Stimulated activated effector memory CD8-positive, alpha-beta T cell treated with anti-CD3 and anti-CD28 coated beads, Interleukin-12 subunit alpha, Interleukin-12 subunit beta, amount 100 ng/mL, for 72 hours (primary cell): ENCODE measurements at regions not wholly inside any gene's neighbourhood (a gene's known extent, or its start where the extent isn't known, plus 50 kb on each side); places are given as distances from the start of the nearest gene placed in this dataset.

Experiments used
- ATAC-seq: fragments of 150-1000 bp; cut with Tn5 transposase; 2 replicates; pipeline ENCODE4 v1.10.0; 2021
- DNase-seq, 2 donors: peaks; one replicate each; pipeline ENCODE4 v3.0.0; 2021 to 2022; ENCODE audit warnings: low spot score in 2 of 2
- H3K27ac Mint-ChIP-seq: one replicate; pipeline ENCODE4 v1.8.0; 2022; ENCODE audit warnings: mild to moderate bottlenecking, mixed read lengths
- H3K36me3 Mint-ChIP-seq: one replicate; pipeline ENCODE4 v1.8.0; 2022; ENCODE audit warnings: mild to moderate bottlenecking, mixed read lengths
- H3K4me1 Mint-ChIP-seq: one replicate; pipeline ENCODE4 v1.8.0; 2022; ENCODE audit warnings: mixed read lengths
- H3K4me3 Mint-ChIP-seq: one replicate; pipeline ENCODE4 v1.8.0; 2022; ENCODE audit warnings: mild to moderate bottlenecking, mixed read lengths
- H3K9me3 Mint-ChIP-seq: one replicate; pipeline ENCODE4 v1.8.0; 2022; ENCODE audit warnings: mixed read lengths

- Mint-ChIP-seq H3K27ac (no peak overlapping the region), H3K4me3 (no peak overlapping the region), H3K36me3 (no peaks in the 10 kb centered on the region), H3K4me1 (no peaks in the 10 kb centered on the region), H3K9me3 (peaks cover 6% of the 10 kb centered on the region)
- no peak for ATAC-seq
- no peak for DNase-seq
Observed at GRCh38 chr5:3780278-3780677, 184.6 kb downstream of the IRX1 start.

GRCh38 chr5:3780907-3781306 lies 185.3 kb downstream of the IRX1 start:
- H3K4me3 Mint-ChIP-seq, result no peak overlapping the region
- no peak for ATAC-seq
- no peak for DNase-seq
- no peak overlapping the region for H3K27ac Mint-ChIP-seq
- no peaks in the 10 kb centered on the region for H3K4me1 Mint-ChIP-seq
- no peaks in the 10 kb centered on the region for H3K36me3 Mint-ChIP-seq
- peaks cover 4% of the 10 kb centered on the region for H3K9me3 Mint-ChIP-seq

- peaks cover 4% of the 10 kb centered on the region for H3K9me3 Mint-ChIP-seq
- DNase-seq (no peak), ATAC-seq (no peak)
- H3K27ac Mint-ChIP-seq, result no peak overlapping the region
- no peaks in the 10 kb centered on the region for H3K4me1 Mint-ChIP-seq
- no peak overlapping the region for H3K4me3 Mint-ChIP-seq
- H3K36me3 Mint-ChIP-seq, result no peaks in the 10 kb centered on the region
Observed at GRCh38 chr5:3784854-3785253, 189.2 kb downstream of the IRX1 start.

DNA sequence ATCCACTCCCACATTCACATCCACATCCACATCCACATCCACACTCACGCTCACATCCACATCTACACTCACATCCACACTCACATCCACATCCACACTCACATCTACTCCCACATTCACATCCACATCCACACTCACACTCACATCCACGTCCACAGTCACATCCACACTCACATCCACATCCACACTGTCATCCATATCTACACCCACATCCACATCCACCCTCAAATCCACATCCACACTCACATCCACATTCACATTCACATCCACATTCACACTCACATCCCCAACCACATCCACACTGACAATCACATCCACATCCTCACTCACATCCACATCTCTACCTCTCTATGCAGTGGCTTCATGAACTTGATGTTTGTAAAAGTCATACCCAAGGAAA lies 190.5 kb downstream of the IRX1 start:
- no peaks in the 10 kb centered on the region for H3K4me1 Mint-ChIP-seq
- H3K4me3 Mint-ChIP-seq, result no peak overlapping the region
- H3K9me3 Mint-ChIP-seq, result peaks cover 7% of the 10 kb centered on the region
- H3K27ac Mint-ChIP-seq, result no peak overlapping the region
- no peak for ATAC-seq
- DNase-seq, result no peak
- no peaks in the 10 kb centered on the region for H3K36me3 Mint-ChIP-seq

DNA sequence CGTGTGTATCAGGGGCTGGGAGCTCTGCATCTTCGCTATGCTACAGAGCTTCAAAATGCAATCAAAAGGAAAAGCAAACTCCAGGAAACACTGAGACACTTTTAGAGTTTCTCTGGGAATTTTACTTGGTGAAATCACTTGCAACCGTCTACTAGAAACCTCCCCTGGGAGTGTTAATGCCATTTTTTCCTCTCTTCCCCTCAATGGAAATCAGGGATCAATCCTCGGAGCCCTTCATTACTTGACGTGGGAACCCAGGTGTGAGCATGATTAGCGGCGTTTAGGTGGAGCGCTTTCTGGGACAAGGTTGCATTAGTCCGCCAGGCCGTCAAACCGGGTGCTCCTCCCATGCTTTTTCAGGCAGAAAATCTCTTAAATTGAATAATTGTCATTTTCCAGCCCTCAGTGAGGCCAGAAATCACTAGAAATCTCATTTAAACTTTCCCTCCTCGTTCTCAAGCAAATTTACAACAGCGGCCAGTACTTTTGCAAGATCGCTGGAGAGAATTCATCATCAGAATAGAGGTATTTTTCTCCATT lies 191.3 kb downstream of the IRX1 start:
- ATAC-seq (no peak), DNase-seq (no peak)
- Mint-ChIP-seq H3K4me1 (no peaks in the 10 kb centered on the region), H3K9me3 (peaks cover 9% of the 10 kb centered on the region), H3K36me3 (no peaks in the 10 kb centered on the region), H3K27ac (no peak overlapping the region), H3K4me3 (no peak overlapping the region)

GRCh38 chr5:3787604-3788003 lies 192.0 kb downstream of the IRX1 start:
- Mint-ChIP-seq H3K9me3 (peaks cover 10% of the 10 kb centered on the region), H3K27ac (no peak overlapping the region), H3K4me1 (no peaks in the 10 kb centered on the region), H3K4me3 (no peak overlapping the region), H3K36me3 (no peaks in the 10 kb centered on the region)
- ATAC-seq (no peak), DNase-seq (no peak)

DNA sequence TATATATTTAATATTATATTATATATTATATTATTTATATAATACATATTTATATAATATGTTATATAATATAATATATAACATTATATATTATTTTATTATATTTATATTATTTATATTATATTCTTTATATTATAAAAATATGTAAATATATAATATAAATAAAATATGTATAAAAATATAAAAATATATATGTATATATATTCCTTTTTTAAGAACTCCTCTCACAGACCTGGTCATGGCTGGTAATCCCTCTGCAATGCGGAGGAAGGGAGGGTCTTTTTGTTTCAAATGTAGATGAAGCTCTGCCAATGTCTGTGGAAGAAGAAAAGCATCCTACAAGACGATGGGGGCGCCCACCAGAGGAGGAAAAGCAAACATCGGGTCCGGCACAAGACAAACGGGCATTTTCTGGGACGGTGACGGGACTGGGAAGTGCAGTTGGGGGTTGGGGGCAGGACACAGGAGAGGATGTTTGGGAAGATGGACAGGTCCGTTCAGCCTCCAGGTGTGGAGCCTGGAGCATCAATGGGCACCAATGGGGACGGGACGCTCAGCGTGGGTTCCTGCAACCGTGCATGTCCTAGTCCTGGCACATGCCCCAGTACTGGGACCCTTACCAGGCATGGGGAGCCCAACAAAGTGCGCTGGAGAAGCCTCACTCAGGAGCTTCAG lies 194.0 kb downstream of the IRX1 start:
- H3K4me3 Mint-ChIP-seq, result no peak overlapping the region
- ATAC-seq (no peak), DNase-seq (no peak)
- H3K4me1 Mint-ChIP-seq, result no peaks in the 10 kb centered on the region
- no peaks in the 10 kb centered on the region for H3K36me3 Mint-ChIP-seq
- H3K27ac Mint-ChIP-seq, result no peak overlapping the region
- H3K9me3 Mint-ChIP-seq, result peaks cover 12% of the 10 kb centered on the region

- Mint-ChIP-seq H3K9me3 (peaks cover 20% of the 10 kb centered on the region), H3K27ac (no peak overlapping the region), H3K36me3 (no peaks in the 10 kb centered on the region), H3K4me1 (no peaks in the 10 kb centered on the region), H3K4me3 (no peak overlapping the region)
- DNase-seq (no peak), ATAC-seq (no peak)
Observed at GRCh38 chr5:3793162-3793561, 197.5 kb downstream of the IRX1 start.

DNA sequence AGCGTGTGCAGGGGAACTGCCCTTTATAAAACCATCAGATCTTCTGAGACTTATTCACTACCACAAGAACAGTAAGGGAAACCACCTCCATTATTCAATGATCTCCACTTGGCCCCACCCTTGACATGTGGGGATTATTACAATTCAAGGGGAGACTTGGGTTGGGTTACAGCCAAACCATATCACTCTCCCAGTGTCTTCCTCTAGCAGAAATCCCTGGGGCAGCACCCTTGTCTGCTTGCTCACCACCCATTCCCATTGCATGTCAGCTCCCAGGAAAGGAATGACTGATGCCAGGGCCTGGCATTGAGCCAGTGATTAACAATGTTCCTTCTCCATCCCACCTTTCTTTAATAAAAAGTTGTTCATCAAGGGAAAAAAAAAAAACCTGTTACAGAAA lies 199.0 kb downstream of the IRX1 start:
- Mint-ChIP-seq H3K4me1 (no peaks in the 10 kb centered on the region), H3K27ac (no peak overlapping the region), H3K9me3 (peaks cover 20% of the 10 kb centered on the region), H3K36me3 (no peaks in the 10 kb centered on the region), H3K4me3 (no peak overlapping the region)
- DNase-seq (no peak), ATAC-seq (no peak)

DNA sequence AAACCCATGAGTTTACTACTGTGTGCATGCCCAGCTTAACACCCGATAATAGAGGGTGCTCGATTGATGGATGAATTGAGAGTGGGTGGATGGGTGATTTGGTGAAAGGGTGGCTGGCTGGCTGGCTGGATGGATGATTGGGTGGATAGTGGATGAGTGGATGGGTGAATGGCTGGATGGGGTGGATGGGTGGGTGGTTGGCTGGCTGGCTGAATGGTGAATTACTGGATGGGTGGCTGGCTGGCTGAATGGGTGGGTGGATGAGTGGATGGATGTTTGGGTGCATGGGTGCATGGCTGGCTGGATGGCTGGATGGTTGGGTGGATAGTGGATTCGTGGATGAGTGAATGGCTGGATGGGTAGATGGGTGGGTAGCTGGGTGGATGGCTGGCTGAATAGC lies 201.1 kb downstream of the IRX1 start:
- DNase-seq (no peak), ATAC-seq (no peak)
- no peak overlapping the region for H3K27ac Mint-ChIP-seq
- no peak overlapping the region for H3K4me3 Mint-ChIP-seq
- H3K9me3 Mint-ChIP-seq, result peaks cover 22% of the 10 kb centered on the region
- H3K4me1 Mint-ChIP-seq, result no peaks in the 10 kb centered on the region
- H3K36me3 Mint-ChIP-seq, result no peaks in the 10 kb centered on the region

DNA sequence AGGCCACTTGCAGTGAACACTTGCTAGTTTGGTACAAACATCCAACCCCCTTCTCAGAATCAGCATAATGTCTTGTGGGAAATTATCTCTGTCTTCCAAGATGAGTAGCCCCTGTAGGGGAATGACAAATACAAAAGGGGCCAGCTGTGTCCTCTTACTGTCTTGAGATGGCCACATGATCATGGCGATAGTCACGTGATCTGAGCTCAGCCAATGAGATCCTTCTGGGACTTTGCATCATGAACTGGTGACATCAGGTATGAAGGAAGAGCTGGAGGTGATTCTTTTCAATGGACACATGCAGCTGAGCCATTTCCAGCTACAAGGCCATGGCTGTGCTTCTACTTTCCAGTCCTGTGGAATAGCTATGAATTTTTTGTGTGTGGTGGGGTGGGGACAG lies 206.3 kb downstream of the IRX1 start:
- Mint-ChIP-seq H3K4me3 (no peak overlapping the region), H3K36me3 (no peaks in the 10 kb centered on the region), H3K9me3 (peaks cover 6% of the 10 kb centered on the region), H3K27ac (no peak overlapping the region), H3K4me1 (no peaks in the 10 kb centered on the region)
- ATAC-seq, result no peak
- DNase-seq, result no peak

- no peak for ATAC-seq
- Mint-ChIP-seq H3K27ac (no peak overlapping the region), H3K4me3 (no peak overlapping the region), H3K9me3 (peaks cover 22% of the 10 kb centered on the region), H3K4me1 (no peaks in the 10 kb centered on the region), H3K36me3 (no peaks in the 10 kb centered on the region)
- no peak for DNase-seq
Observed at GRCh38 chr5:3809455-3809854, 213.8 kb downstream of the IRX1 start.

DNA sequence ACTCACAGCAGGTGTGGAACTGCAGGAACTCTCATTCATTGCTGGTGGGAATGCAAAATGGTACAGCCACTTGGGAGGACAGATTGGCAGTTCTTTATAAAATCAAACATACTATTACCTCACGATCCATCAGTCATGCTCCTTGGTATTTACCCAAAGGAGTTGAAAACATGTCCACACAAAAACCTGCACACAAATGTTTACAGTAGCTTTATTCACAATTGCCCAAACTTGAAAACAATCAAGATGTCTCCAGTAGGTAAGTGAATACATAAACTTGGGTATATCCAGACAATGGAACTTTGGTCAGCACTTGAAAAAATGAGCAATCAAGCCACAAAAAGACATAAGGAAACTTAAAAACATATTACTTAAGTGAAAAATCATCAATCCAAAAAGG lies 215.5 kb downstream of the IRX1 start:
- no peak for ATAC-seq
- Mint-ChIP-seq H3K27ac (no peak overlapping the region), H3K36me3 (no peaks in the 10 kb centered on the region), H3K4me1 (no peaks in the 10 kb centered on the region), H3K9me3 (peaks cover 22% of the 10 kb centered on the region), H3K4me3 (no peak overlapping the region)
- no peak for DNase-seq

- ATAC-seq (no peak), DNase-seq (no peak)
- H3K4me1 Mint-ChIP-seq, result no peaks in the 10 kb centered on the region
- H3K27ac Mint-ChIP-seq, result no peak overlapping the region
- H3K9me3 Mint-ChIP-seq, result peaks cover 5% of the 10 kb centered on the region
- no peaks in the 10 kb centered on the region for H3K36me3 Mint-ChIP-seq
- H3K4me3 Mint-ChIP-seq, result no peak overlapping the region
Observed at GRCh38 chr5:3818624-3819023, 223.0 kb downstream of the IRX1 start.

DNA sequence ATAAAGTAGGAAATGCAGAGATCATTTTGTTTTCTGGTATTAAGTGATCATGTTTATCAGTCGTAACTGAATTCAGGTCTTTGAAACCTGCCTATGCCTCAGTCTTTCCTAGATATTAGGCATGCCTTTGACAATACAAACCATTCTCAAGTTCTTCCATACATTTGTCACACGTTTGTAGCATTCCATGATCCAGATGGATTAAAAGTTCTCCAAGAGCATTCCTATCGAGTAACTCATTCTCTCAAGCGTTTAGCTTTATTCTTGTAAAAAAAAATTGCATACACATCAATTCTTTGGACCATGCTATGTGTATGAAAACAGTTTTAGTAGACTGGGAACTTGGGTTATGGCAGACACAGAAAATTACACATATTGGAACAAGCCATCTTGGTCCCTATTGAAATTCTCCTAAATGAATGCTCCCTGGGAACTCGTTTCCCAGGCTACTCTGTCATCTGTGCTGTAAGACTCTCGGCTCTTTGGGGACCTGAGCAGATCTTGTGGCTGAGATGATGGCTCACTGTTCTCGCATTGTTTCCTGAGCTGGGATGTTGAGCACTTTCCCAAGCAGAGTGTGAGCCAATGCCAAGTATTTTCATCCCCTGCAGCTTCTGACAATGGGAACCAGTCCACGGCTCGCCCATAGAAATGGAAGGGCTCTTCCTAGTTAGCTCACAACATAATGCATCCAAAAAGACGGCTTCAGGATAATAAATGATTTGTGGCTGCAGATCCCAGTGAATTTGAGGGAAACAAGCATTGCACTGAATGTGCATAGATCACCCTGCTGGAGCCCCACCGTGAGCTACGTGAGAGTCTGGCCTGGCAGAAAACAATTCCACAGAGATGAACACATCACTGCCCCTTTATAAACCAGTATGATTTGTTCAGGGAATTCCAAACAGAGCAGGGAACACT lies 230.2 kb downstream of the IRX1 start:
- H3K36me3 Mint-ChIP-seq, result no peaks in the 10 kb centered on the region
- H3K4me3 Mint-ChIP-seq, result no peak overlapping the region
- DNase-seq (no peak), ATAC-seq (no peak)
- H3K9me3 Mint-ChIP-seq, result peaks cover 2% of the 10 kb centered on the region
- no peak overlapping the region for H3K27ac Mint-ChIP-seq
- no peaks in the 10 kb centered on the region for H3K4me1 Mint-ChIP-seq

DNA sequence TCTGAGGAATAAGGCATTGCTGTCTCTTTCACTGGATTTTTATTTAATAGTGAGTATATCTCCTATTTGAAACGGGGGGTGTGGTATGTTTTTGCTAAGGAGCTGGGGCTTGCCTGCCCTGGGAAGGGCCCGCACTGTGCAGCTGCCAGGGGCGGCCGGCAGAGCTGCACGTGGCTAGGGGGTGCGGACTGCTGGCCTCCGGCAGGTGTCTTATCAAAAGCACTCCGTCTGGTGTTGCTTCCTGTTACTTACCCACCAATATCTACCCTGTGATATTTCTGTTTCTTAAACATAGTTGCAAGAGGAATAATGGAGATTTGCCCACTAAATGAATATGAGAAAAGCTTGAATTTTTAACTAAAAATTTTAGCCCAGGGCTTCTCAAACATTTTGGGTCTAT lies 232.0 kb downstream of the IRX1 start:
- Mint-ChIP-seq H3K27ac (no peak overlapping the region), H3K36me3 (no peaks in the 10 kb centered on the region), H3K9me3 (peaks cover 5% of the 10 kb centered on the region), H3K4me1 (no peaks in the 10 kb centered on the region), H3K4me3 (no peak overlapping the region)
- ATAC-seq, result no peak
- no peak for DNase-seq
